CD14-positive monocyte (primary cell): ENCODE measurements at regions not wholly inside any gene's neighbourhood (a gene's known extent, or its start where the extent isn't known, plus 50 kb on each side); places are given as distances from the start of the nearest gene placed in this dataset.

Experiments used
- DNase-seq, 3 donors: peaks; one replicate each; pipeline ENCODE4 v3.0.0-alpha.2; 2011 to 2022
- H2AFZ ChIP-seq: 2 replicates; pipeline ENCODE4 v1.6.0; 2012; ENCODE audit warnings: mild to moderate bottlenecking, low read depth, low read length, inconsistent platforms; ENCODE audit not compliant: insufficient read depth, poor library complexity, severe bottlenecking
- H3K27ac ChIP-seq, 2 donors: 1 replicate in 1 of 2; 2 replicates in 1 of 2; pipeline ENCODE4 v1.5.1; 2012 to 2013; ENCODE audit warnings: low read length in 2 of 2, control low read depth in 1 of 2, inconsistent platforms in 1 of 2, low read depth in 1 of 2, mild to moderate bottlenecking in 1 of 2
- H3K27me3 ChIP-seq, 2 donors: one replicate each; pipeline versions ENCODE4 v1.6.0 to v1.6.1; 2011 to 2013; ENCODE audit warnings: low read length in 2 of 2; ENCODE audit not compliant: control insufficient read depth in 2 of 2, insufficient read depth in 2 of 2
- H3K36me3 ChIP-seq, 2 donors: replicated peaks in 1 of 2; 1 replicate in 1 of 2; 2 replicates in 1 of 2; pipeline versions ENCODE4 v1.5.1 to v1.6.1; 2012 to 2013; ENCODE audit warnings: low read length in 2 of 2, control low read depth in 1 of 2, inconsistent platforms in 1 of 2, mild to moderate bottlenecking in 1 of 2; ENCODE audit not compliant: insufficient read depth in 2 of 2, control insufficient read depth in 1 of 2
- H3K4me1 ChIP-seq, 2 donors: 1 replicate in 1 of 2; 2 replicates in 1 of 2; pipeline versions ENCODE4 v1.5.1 to v1.6.1; 2012 to 2013; ENCODE audit warnings: low read length in 2 of 2, control low read depth in 1 of 2, inconsistent platforms in 1 of 2, mild to moderate bottlenecking in 1 of 2, moderate library complexity in 1 of 2; ENCODE audit not compliant: insufficient read depth in 2 of 2, control insufficient read depth in 1 of 2
- H3K4me2 ChIP-seq: replicated peaks from 2 replicates; pipeline ENCODE3; 2012; ENCODE audit warnings: low read length, moderate library complexity, mild to moderate bottlenecking; ENCODE audit not compliant: poor library complexity, severe bottlenecking; ENCODE audit errors: extremely low read depth
- H3K4me3 ChIP-seq, 3 experiments: fragments of 200-600 bp in 1 of 3; sonication (generic) in 1 of 3; replicated peaks in 1 of 3; 1 replicate in 2 of 3; 2 replicates in 1 of 3; pipeline ENCODE4 v1.5.1; 2011 to 2013; ENCODE audit warnings: low read length in 3 of 3, mild to moderate bottlenecking in 3 of 3, control low read depth in 2 of 3, low read depth in 2 of 3, inconsistent platforms in 1 of 3, moderate library complexity in 1 of 3
- H3K79me2 ChIP-seq: 2 replicates; pipeline ENCODE4 v1.6.0; 2012; ENCODE audit warnings: mild to moderate bottlenecking, control low read depth, inconsistent platforms, low read length, moderate library complexity; ENCODE audit not compliant: insufficient read depth
- H3K9ac ChIP-seq: 2 replicates; pipeline ENCODE4 v1.6.0; 2017; ENCODE audit warnings: low read length, mild to moderate bottlenecking; ENCODE audit not compliant: insufficient read depth, poor library complexity, severe bottlenecking
- H3K9me3 ChIP-seq, 2 donors: replicated peaks in 1 of 2; 1 replicate in 1 of 2; 2 replicates in 1 of 2; pipeline versions ENCODE4 v1.5.1 to v1.6.1; 2012 to 2013; ENCODE audit warnings: low read length in 2 of 2, control low read depth in 1 of 2; ENCODE audit not compliant: control insufficient read depth in 1 of 2, insufficient read depth in 1 of 2
- H4K20me1 ChIP-seq: 2 replicates; pipeline ENCODE4 v1.6.0; 2012; ENCODE audit warnings: mild to moderate bottlenecking, low read length, control low read depth, moderate library complexity; ENCODE audit not compliant: insufficient read depth
- H3K27ac Mint-ChIP-seq, 7 donors: one replicate each; pipeline ENCODE4 v1.8.0; 2020; ENCODE audit warnings: mild to moderate bottlenecking in 7 of 7, mixed read lengths in 7 of 7, moderate library complexity in 6 of 7, inconsistent platforms in 2 of 7
- H3K27me3 Mint-ChIP-seq, 3 donors: one replicate each; pipeline ENCODE4 v1.8.0; 2021 to 2022; ENCODE audit warnings: low read depth in 3 of 3, mild to moderate bottlenecking in 3 of 3, mixed read lengths in 3 of 3, moderate library complexity in 3 of 3, inconsistent platforms in 1 of 3
- H3K36me3 Mint-ChIP-seq, 2 donors: one replicate each; pipeline ENCODE4 v1.8.0; 2020; ENCODE audit warnings: mixed read lengths in 2 of 2, inconsistent platforms in 1 of 2, mild to moderate bottlenecking in 1 of 2
- H3K4me1 Mint-ChIP-seq: one replicate; pipeline ENCODE4 v1.8.0; 2020; ENCODE audit warnings: mild to moderate bottlenecking, mixed read lengths
- H3K4me3 Mint-ChIP-seq, 2 donors: one replicate each; pipeline ENCODE4 v1.8.0; 2020; ENCODE audit warnings: mild to moderate bottlenecking in 2 of 2, mixed read lengths in 2 of 2, moderate library complexity in 1 of 2
- H3K9me3 Mint-ChIP-seq, 7 donors: one replicate each; pipeline ENCODE4 v1.8.0; 2020 to 2022; ENCODE audit warnings: mixed read lengths in 7 of 7, mild to moderate bottlenecking in 6 of 7, moderate library complexity in 6 of 7, inconsistent platforms in 2 of 7
- CTCF ChIP-seq: fragments of 200-600 bp; IDR thresholded peaks from one replicate; pipeline ENCODE4 v1.8.0; 2022; ENCODE audit warnings: antibody characterized with exemption, mild to moderate bottlenecking
- WGBS: methylation state at CpG from one replicate; pipeline ENCODE4 v1.1.5; 2013; ENCODE audit warnings: missing lambda C conversion rate; ENCODE audit not compliant: insufficient coverage; 5-methylcytosine and 5-hydroxymethylcytosine counted together
- intact Hi-C, 2 donors: fragments of 100-400 bp; cut with micrococcal nuclease; formaldehyde crosslinking; loops; one replicate each; pipeline versions ENCODE4 v1.15.0 to v1.15.1; 2023

DNA sequence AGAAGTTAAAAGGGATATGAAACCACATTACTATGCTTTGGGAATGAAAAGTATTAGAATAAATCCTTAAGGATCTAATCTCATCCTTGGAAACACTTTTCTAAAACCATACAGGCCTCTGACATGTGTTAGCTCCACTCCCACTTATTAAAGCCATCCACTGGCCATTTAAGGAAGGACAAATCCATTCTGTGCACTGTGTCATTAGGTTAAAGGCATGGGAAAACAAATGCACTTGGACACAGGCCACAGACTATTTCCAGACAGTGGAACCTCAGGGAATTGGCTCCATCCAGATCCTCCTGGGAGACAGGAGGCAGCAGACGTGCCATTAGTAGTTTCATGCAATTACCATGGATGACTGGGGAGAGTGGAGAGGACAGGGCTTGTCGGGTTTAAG is 454.9 kb downstream of the ENC1 start:
- Histone ChIP-seq H4K20me1 (no peaks in the 10 kb centered on the region), H3K27ac (no peak overlapping the region), H3K36me3 (no peaks in the 10 kb centered on the region), H2AFZ (no peak overlapping the region), H3K4me2 (no peak overlapping the region), H3K27me3 (no peaks in the 10 kb centered on the region), H3K4me1 (no peaks in the 10 kb centered on the region), H3K9me3 (no peaks in the 10 kb centered on the region), H3K79me2 (no peaks in the 10 kb centered on the region), H3K9ac (no peak overlapping the region), H3K4me3 (no peak overlapping the region)
- WGBS = 86% methylated on average over 1 of the region's 2 CpGs
- no peaks in the 10 kb centered on the region for H3K36me3 Mint-ChIP-seq
- peaks cover 0 to 3% (median 0%) of the 10 kb centered on the region in 7 donors for H3K9me3 Mint-ChIP-seq
- H3K27me3 Mint-ChIP-seq = peaks cover 1 to 5% (median 2%) of the 10 kb centered on the region in 3 donors
- no peak overlapping the region for H3K27ac Mint-ChIP-seq
- intact Hi-C loops = no loop called here
- DNase-seq = no peak
- no peak overlapping the region for H3K4me3 Mint-ChIP-seq
- no peak for TF ChIP-seq CTCF
- H3K4me1 Mint-ChIP-seq = no peaks in the 10 kb centered on the region

DNA sequence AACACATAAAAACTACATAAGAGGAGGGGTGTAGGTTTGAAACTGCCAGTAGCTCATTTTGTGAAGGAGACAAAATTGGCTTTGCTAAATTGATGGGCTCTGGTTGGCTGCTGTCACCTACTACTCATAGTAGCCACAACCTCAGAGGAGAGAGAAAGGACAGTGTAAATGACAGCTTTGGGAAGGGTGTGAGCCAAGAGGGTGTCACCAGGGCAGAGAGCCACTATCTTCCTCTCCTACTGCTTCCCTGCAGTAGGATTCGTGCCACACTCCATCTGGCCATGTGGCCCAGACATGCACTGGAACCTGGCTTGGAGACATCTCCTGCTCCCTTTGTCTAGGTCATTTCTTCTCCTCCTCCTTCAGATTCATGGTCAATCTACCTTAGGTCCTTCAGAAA is 455.9 kb downstream of the ENC1 start:
- no peak for TF ChIP-seq CTCF
- Mint-ChIP-seq H3K27me3 (peaks cover 1 to 5% (median 2%) of the 10 kb centered on the region in 3 donors), H3K4me3 (no peak overlapping the region), H3K4me1 (no peaks in the 10 kb centered on the region), H3K36me3 (no peaks in the 10 kb centered on the region), H3K9me3 (peaks cover 0 to 3% (median 0%) of the 10 kb centered on the region in 7 donors), H3K27ac (no peak overlapping the region)
- no peaks in the 10 kb centered on the region for H3K27me3 ChIP-seq
- no peaks in the 10 kb centered on the region for H3K79me2 ChIP-seq
- no peaks in the 10 kb centered on the region for H3K36me3 ChIP-seq
- WGBS = 100% methylated on average over 1 of the region's 1 CpG
- no peaks in the 10 kb centered on the region for H3K9me3 ChIP-seq
- H3K4me3 ChIP-seq = no peak overlapping the region
- no peak overlapping the region for H2AFZ ChIP-seq
- no peak overlapping the region for H3K4me2 ChIP-seq
- H3K9ac ChIP-seq = no peak overlapping the region
- no peak overlapping the region for H3K27ac ChIP-seq
- no peaks in the 10 kb centered on the region for H4K20me1 ChIP-seq
- intact Hi-C loops = no loop called here
- no peak for DNase-seq
- no peaks in the 10 kb centered on the region for H3K4me1 ChIP-seq
